SK-N-MC (cell line): ENCODE measurements at regions not wholly inside any gene's neighbourhood (a gene's known extent, or its start where the extent isn't known, plus 50 kb on each side); places are given as distances from the start of the nearest gene placed in this dataset.

Experiments used
- EZH2 ChIP-seq: fragments of 200-600 bp; sonication (generic); IDR thresholded peaks from one replicate; pipeline ENCODE4 v1.6.1; 2017; ENCODE audit warnings: antibody characterized with exemption
- FOXP2 ChIP-seq: optimal IDR thresholded peaks from 2 replicates; pipeline ENCODE3; 2011; ENCODE audit warnings: mild to moderate bottlenecking, moderate library complexity; ENCODE audit not compliant: insufficient read depth; ENCODE audit errors: extremely low read length, control extremely low read depth
- POLR2AphosphoS5 ChIP-seq: IDR thresholded peaks from 2 replicates; pipeline ENCODE4 v1.6.1; 2012; ENCODE audit warnings: mild to moderate bottlenecking, low read depth, low read length, borderline replicate concordance

DNA sequence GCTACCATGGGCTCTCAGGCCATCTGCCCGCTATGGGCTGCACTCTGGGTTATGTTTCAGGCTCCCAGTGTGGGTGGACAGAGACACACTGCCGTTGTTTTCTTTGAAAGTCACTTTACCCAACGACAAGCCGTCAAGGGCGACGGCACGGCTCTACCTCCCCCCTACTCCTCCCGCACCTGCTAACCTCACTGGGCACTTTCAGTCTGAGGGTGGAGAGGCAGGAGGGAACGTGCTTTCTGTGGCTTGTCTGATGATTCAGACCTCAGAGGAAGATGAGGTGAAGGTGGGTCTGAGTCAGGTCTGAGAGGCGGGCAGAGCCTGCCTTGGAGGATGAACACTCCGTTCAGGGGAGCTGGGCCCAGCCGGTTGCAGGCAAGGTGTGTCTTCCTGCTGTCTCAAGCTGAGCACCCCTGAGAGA, 147.6 kb upstream of the HDAC4 start:
- TF ChIP-seq EZH2 (no peak), POLR2AphosphoS5 (no peak), FOXP2 (no peak)
